ENCODE measurements at regions not wholly inside any gene's neighbourhood (a gene's known extent, or its start where the extent isn't known, plus 50 kb on each side); places are given as distances from the start of the nearest gene placed in this dataset.

DNA sequence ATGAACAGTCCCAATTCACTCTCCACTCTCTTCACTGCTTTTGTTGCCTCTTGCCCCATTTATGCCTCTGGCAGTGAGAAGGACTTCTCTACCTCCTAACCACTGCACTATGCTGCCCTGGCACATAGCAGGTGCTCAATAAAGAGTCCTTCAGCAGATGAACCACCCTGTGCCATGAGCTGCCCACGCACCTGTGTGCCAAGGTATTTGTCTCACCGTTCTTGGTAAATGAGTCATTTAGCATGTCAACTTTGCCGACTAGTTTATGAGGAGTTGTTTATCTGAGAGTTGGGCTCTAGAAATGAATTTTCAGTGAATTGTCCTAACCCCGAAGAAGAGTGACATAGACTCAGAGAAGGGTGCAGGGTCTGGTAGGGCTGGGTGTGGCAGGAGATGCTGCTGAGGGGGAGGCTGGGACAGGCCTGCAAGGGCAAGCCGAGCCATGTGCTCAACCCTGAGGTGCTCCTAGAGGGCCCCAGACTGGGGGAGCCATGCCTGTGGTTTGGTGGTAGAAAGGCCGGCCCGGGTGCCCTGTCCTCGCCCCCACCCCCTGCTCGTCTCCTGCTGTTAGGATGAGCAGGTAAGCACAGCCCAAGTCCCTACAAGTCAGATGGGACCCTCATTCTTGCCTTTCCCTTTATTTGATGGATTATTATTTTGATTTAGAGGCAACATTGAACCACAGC, 654.5 kb downstream of the MATN1 start:
- no peak for DNase-seq

DNA sequence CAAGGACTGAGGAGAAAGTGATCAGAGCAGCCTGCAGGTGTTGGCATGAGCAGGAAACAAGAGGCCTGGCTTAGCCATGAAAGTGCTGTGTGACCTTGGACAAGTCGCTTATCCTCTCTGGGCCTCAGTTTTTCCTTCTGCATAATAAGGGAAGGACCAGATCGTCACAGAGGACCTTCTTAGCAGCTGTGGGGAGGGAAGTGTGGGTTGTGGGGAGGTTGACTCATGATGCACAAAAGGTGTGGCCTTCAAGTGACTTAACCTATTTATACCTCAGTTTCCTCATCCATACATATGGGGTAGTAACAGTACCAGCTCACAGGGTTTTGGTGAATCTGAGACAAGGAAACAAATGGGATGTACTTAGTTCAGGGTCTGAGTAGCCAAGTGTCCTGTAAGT, 658.8 kb downstream of the MATN1 start:
- DNase-seq, result no peak

DNA sequence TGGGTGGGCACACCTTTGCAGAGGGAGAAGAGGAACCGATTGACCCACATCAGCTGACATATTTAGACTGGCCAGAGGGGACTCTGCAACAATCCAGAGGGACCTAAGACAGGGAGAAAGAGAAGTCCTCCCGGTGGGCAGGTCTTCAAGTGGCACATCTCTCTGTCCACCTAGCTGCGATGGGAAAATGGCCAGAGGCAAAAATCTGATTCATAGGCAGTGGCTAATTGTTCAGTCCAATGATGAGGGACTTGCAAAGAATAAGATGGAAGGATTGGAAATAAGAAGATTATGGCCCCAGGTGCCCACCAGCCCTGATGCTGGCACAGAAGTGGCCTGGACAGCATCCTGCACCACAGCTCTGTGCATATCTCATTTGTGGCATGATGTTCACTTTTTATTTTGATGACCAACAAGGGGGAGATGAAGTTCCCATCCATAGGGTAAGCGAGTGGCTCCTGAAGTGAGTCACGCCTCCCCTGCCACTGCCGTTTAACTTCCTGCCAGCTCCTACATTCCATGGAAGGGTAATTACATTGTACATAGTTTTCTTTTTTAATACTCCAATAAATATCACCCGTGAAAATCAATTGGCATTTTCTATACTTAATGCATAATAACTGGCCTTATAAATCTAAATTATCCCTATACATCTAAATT, 659.6 kb downstream of the MATN1 start:
- DNase-seq, result no peak

DNA sequence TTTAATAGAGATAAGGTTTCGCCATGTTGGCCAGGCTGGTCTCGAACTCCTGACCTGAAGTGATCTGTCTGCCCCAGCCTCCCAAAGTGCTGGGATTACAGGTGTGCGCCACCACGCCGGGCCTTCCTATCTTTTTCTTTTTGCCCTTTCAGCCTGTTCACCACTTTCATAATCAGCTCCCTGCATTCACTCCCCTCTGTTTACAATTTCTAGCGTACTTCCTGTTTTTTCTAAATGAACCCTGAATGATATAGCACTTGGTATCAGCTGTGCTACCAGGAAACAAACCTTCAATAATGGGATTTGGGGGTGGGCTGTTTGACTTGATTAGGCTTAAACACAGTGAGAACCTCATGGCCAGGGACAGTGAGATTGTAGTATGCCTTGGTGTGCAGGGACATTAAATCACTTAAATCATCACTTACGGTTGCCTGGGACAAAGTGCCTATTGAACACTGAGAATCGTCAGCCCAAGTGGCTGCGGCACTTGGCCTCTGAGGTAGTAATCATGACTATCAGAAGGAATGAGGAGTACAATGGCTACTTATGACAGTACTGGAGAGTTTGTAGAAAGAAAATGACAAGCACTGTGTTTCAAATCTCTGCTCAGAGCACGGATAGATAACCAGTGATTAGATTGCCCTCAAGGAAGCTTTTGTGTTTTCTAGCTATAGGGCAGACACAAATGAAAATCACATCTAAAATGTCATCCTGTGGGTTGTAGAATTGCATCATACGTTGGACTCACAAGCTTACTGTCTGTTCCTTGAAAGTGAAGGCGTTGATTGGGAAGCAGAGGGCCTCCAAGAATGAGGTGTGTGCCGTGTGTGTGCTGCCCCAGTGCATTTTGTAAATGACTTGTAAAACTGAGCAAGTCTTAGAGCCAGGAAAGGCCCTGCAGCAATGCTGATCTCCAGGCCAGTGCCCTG, 661.8 kb downstream of the MATN1 start:
- DNase-seq, result no peak

DNA sequence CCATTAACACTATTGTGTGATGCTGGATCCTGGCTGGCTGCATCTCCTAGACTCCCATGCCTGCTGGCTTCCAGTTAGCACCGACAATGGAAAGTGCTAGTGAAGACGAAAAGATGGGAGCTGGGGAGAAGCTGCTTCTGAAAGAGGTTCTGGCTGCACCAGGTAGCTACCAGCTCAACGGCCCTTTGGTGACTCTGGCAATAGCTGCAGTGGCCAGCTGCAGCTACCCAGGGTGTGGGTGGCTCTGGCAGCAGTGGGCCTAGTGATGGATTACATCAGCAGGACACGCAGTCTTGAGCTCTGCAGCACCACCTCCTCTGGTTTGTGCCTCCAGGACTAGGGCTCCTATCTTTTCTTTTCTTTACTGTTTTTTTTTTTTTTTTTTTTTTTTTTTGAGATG, 662.6 kb downstream of the MATN1 start:
- no peak for DNase-seq

DNA sequence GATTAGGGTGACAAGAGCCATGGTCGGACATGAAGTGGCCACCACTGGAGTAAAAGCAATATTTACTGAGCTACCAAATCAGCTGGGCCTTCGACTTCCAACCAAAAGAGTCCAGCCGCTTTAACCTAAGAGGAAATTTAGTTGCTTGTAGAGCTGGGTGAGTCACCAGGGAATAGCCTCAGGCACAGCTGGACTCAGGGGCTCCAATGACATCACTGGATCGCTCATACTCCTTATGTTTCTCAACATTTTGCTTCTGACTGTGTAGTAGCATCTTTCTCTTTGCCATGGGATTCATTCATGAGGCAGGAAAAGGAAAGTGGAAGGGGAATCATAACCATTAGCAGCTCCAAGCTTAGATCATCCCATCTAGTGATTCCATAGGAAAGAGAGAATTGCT, 664.4 kb downstream of the MATN1 start:
- no peak for DNase-seq

DNA sequence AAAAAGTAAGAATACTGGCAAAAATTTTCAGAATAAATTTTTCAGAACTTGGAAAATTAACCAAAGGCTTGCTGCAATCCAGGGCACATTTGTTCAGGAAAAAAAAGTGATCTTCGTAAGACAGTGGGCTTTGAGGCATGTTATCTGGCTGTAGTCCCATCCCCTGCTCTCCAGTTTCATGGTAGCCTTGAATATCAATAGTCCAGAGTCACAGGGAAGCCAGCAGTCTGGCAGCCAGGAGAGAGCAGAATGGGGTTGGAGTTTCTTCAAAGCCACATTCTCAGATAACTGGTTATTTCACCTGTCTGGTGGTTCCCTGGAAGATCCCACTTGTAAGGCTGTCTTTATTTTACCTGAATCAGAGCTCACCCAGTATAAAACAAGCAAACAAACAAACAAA, 669.3 kb downstream of the MATN1 start:
- DNase-seq, result no peak

DNA sequence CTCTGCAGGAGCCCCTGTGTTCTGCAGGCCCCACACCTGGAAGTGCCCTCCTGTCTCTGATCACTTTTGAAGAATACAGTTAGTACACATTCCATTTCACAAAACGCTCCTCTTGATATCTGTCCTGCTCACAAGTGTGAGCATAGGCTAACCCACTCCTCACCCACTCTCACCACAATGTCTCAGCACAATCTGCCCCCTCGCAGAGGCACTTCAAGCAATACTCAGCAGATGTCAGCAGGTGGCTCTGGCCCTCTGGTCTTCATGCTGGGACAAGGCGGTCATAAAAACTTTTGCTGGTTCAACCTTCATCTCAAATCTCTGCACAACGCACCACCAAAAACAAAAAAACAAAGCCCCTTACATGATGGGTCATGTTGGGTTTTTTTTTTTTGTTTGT, 671.2 kb downstream of the MATN1 start:
- no peak for DNase-seq

DNA sequence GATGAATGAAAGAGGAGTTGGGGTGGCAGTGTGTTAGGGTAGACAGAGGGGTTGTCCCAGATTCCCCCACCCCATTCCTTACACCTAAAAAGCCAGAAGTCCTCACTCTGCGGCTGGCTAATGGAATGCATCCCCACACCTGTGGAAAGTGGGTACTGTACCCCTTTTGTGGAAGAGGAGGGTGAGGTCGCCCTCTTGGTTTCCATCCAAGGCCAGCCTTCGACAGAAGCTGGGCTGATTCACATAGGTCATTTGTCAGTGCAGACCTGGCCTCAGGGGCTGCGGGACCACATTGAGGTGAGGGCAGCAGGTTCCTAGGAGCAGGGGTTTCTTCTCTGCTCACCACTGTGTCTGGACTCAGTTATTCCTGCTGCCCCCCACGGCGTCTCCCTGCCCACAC, 671.6 kb downstream of the MATN1 start:
- DNase-seq, result no peak

DNA sequence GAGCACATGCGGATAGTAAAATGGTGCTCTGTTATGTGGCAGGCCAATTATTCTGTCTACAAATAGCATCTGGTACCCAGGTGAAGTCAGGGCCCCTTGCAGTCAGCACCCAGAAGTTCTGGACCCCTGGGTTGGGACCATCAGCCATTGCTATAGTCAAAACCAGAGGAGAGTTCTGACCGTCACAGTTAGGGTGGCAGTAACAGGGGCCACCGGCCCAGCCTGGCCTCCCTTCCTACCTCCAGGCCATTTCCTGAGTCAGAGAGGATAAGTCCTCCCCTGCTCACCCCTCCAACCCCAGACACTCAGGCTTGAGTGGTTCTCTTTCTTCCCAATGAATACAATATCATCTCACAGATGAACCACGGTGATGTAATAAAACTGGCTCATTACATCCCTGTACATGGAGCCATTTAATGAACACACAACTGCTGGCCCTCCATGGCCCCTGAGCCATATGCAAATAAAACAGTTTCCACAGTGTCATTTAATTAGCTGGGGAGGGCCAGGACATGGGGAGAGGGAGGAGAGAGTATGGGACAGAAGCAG, 673.6 kb downstream of the MATN1 start:
- DNase-seq, result no peak

DNA sequence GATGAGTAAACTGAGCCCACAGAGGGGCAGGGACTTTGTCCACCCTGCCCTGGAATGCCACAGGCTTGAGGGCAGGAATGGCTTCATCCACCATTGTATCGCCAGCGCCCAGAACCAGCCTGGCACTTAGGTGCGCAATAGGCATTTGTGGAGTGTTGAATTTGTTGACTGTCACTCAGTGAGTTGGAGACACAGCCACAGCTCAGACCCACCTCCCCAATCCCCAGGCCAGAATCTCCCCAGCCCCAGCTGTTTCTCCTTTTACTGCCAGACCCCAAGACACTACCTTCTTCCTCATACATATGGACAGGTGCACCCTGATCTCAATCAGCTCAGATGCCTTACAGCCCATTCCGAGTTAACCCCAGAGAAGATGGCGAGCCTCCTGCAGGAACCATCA, 674.5 kb downstream of the MATN1 start:
- DNase-seq, result no peak

DNA sequence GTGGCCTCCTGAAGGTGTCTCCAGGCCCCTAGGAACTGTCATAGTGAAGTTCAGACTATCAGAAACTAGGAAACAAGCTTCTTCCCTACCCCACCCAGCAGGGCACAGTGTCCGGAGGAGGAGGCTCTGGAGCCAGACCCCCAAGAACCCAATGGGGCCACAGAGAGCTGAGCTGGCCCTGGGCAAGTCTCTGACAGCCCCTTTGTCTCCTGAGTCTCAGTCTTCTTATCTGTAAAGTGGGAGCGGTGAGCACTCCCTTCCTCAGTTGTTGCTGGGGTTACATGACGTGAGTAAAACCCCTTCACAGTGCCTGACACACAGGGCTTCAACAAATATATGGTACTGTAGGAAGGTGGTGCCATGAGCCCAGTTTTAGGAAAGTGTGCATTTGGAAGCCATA, 675.8 kb downstream of the MATN1 start:
- DNase-seq, result no peak

DNA sequence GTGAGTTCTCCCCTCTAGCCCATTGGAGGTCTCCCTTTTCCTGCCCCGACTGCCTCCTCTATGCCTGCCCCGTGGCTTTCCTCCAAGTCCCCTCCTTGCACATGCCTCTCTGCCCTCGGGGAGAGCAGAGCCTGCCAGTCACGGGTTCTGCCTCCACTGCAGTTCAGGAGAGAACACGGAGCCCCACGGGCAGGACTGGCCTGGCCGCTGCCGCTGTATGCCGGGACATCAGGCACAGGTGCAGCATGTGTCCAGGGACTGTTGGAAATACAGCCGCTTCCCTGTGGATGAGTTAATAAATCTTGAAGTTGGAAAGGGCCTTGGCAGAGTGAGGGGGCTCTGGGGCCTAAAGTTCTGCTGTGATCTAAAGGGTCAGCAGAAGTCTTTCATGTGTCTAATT, 676.6 kb downstream of the MATN1 start:
- no peak for DNase-seq

DNA sequence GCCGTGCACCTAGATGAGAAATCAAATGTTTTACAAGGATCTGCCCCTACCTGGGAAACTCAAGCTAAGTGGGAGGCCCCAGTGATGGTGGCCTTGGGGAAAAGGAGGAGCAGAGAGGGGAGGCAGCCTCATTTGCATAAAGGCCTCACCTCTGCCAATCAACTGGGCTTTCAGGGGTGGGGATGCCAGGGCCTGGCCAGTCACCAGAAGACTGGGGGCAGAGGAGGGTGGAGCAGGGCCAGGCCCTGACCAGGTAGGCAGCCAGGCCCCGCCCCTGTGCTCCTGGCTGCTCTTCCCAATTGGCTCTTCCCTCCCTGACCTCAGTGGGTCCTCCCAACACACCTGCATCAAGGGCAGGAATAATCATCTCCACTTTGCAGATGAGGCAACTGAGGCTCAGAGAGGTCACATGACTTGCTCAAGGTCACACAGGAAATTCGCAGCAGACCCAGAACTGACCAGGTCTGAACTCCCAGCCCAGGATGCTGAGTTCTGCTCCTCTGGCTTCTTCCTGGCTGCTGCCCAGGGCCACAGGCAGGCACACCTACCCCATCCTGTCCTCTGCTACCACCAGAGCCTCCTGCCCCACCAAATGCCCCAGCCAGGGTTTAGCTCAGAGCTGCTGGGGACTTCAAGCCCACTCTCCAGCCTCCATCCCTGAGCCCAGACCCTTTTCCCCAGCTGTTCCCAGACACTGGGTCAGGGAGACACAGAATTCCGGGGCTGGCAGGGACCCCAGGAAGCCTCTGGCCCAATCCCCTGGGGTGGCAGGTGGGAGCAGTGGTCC, 677.9 kb downstream of the MATN1 start:
- DNase-seq, result no peak

DNA sequence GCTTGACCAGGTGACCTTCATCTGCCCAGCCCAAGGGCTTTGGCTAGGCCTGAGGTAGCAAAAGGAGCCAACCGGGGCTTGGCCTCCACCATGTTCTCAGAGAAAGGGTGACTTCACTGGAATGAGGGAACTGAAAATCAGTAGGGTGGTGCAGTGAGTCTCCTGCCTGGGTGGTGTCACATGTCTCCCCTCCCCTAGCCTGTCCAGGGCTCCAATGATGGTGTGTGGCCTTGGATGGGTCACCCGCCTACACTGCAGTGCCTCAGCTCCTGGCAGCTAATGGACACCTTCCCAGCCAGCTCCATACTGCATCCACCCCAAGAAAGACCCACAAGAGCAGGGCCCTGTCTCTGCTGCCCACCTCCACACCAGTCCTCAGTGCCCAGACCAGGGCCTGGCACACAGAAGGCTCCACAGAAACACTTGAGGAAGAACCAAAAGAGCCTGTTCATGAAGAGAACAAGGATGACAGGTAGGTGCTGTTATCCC, 678.7 kb downstream of the MATN1 start:
- DNase-seq, result no peak

DNA sequence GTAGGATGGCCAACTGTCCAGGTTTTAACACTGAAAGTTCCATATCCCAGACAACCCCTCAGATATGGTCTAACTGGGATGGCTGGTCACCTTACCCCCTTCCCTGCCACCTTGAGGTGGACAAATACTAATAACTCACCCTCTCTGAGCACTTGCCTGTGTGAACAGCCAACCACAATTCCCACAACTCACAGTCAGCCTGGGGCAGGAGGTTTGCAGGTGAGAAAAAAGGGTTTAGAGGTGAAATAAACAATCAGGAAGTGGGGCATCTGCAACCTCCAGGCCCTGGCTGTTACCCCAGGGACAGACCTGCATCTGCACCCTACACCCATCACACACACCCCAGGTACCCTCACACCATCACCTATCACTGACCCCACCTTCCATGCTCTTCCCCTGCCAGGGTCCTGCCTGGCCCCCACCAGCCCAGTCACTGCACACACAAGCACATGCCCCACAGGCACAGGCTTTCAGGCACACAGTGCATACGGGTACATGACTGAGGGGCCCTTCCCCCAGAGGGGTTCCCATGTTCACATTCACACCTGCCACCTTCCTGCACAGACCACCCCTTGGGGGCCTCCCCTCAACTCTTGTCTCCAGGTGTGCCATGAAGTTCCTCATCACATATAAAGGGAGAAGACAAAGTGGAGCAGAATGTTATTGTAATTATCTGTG, 679.5 kb downstream of the MATN1 start:
- no peak for DNase-seq

DNA sequence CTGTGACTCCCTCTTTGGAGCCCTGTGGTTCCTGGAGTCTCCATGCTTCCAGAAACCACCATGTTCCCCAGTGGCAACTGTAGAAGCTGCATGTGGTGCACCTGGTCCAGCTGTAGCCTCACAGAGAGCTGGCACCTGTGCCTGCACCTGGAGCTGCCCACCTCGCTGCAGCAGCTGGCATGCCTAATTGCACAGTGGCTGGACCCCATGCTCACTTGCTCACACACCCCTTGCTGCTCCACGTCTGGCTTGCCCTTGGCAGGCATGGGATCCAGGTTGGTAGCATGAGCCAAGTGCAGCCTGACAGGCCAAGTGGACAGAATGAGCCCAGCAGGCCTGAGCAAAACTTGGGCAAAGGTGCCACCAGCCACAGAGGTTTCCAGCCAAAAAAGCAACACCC, 680.1 kb downstream of the MATN1 start:
- no peak for DNase-seq

DNA sequence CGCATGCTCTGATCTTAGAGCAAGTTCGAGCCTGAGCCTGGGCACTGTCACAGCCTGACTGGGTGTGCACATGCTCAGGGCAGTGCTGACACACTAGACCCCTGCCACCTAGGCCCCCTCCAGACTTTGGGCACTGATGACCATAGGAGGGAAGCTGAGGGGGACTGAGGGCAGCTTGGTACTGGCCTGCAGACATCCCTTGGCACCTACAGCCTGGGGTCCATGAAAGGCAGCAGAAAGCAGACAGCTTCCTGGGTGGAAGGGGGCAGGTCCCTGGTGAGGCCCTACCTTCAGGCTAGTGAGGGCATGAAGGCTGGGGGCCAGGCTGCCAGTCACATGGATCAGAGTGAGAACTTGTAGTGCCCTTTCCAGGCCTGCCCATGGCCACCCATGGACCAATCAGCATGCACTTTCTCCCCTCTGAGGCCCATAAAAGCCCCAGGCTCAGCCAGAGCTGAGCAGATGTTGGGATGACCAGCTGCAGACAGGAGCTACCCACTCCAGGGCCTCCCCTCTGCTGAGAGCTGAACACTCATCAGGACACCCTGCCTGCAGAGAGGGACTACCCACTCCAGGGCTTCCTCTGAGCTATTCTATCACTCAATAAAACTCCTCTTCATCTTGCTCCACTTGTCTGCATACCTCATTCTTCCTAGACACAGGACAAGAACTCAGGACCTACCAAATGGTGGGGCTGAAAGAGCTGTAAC, 680.8 kb downstream of the MATN1 start:
- no peak for DNase-seq

DNA sequence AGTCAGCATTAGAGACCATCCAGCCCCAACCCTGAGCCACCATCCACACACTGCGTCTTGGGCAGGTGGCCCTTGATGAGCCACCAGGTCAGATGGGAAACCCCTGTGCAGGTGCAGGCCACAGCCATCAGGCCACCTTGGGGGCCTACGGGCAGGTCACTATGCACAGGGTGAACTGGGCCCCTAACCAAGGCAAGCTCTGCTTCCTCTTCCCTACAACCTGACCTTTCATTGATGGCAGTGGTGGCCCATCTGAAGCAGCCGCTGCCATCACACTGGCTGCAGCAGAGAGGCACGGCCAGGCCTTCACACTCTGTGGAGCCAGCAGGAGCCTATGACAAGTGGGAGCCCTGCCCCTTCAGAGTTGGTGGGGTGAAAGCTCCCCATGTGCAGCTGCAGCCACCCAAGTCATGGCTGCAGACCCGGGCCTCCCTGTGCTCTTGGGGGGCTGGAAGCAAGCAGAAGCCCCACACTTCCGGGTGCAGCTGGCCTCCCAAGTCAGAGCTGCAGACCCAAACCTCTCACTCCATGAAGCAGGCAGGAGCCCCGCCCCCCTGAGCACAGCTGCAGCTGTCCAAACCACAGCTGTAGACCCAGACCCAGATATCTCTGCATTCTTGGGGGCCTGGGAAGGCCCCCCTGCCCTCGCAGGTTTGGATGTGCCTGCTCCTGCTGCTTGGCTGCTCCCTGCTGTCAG, 681.5 kb downstream of the MATN1 start:
- no peak for DNase-seq

All from hindlimb muscle (tissue), 1 donor.